Brain microvascular endothelial cell (primary cell): ENCODE measurements at regions not wholly inside any gene's neighbourhood (a gene's known extent, or its start where the extent isn't known, plus 50 kb on each side); places are given as distances from the start of the nearest gene placed in this dataset.
A peak's percentile ranks its signal among the peaks of the same experiment; 100 is the strongest.

ENCODE experiments used
- DNase-seq: peaks from one replicate; pipeline ENCODE4 v3.0.0-alpha.2; 2020
- H3K27ac ChIP-seq: fragments of 250-450 bp; sonication (Bioruptor Pico); 2 replicates; pipeline ENCODE4 v1.5.1; 2020; ENCODE audit warnings: mild to moderate bottlenecking, moderate library complexity
- H3K27me3 ChIP-seq: fragments of 250-450 bp; sonication (Bioruptor Pico); replicated peaks from 2 replicates; pipeline ENCODE4 v1.5.1; 2020; ENCODE audit warnings: mild to moderate bottlenecking
- H3K36me3 ChIP-seq: fragments of 250-450 bp; sonication (Bioruptor Pico); replicated peaks from 2 replicates; pipeline ENCODE4 v1.5.1; 2020; ENCODE audit warnings: mild to moderate bottlenecking
- H3K4me3 ChIP-seq: 2 replicates; pipeline ENCODE4 v1.5.1; 2011; ENCODE audit warnings: low read depth, mild to moderate bottlenecking, control low read depth, low read length, moderate library complexity
- CTCF ChIP-seq: IDR thresholded peaks from 2 replicates; pipeline ENCODE4 v1.5.1; 2011; ENCODE audit warnings: low read depth, mild to moderate bottlenecking, moderate library complexity, low read length, control low read depth, inconsistent platforms; ENCODE audit errors: missing control alignments
- in situ Hi-C: cut with HindIII; loops from 2 replicates; pipeline ENCODE4 v1.10.0; 2017; ENCODE audit warnings: low sequenced_read_pairs, low pct_ligation_motif_present

GRCh38 chr10:25724241-25724640 is 209.8 kb upstream of the MYO3A start:
- TF ChIP-seq CTCF, result no peak
- in situ Hi-C loops, result no loop called here
- H3K27me3 ChIP-seq, result no peaks in the 10 kb centered on the region
- no peak for DNase-seq
- no peaks in the 10 kb centered on the region for H3K36me3 ChIP-seq
- no peak overlapping the region for H3K4me3 ChIP-seq
- no peak overlapping the region for H3K27ac ChIP-seq

- Histone ChIP-seq H3K4me3 (no peak overlapping the region), H3K27ac (no peak overlapping the region), H3K27me3 (no peaks in the 10 kb centered on the region), H3K36me3 (no peaks in the 10 kb centered on the region)
- peak; percentile 70 for TF ChIP-seq CTCF
- peak; percentile 57 for DNase-seq
- in situ Hi-C loops, result no loop called here
Observed at GRCh38 chr10:25725917-25726716, 207.9 kb upstream of the MYO3A start.

- Histone ChIP-seq H3K4me3 (no peak overlapping the region), H3K36me3 (no peaks in the 10 kb centered on the region), H3K27me3 (no peaks in the 10 kb centered on the region), H3K27ac (no peak overlapping the region)
- no peak for TF ChIP-seq CTCF
- in situ Hi-C loops, result no loop called here
- no peak for DNase-seq
Observed at GRCh38 chr10:25738776-25739175, 195.3 kb upstream of the MYO3A start.

DNA sequence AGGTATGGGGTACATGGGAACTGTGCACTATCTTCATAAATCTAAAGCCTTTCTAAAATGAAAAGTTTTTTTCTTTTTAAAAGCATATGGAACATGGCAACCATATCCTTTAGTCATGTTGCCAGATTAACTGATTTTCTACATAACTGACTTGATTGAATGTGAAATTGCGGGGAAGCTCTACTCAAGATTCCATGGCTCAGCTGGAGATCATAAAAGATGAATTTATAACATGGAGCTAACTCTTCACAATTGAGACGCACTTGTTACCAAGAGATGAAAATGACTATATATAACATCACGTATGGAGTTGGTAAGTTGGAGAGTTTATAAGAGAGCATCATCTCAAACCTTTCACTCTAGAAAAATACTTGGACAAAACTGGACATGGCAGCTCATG is 190.2 kb upstream of the MYO3A start:
- no peak for DNase-seq
- Histone ChIP-seq H3K36me3 (no peaks in the 10 kb centered on the region), H3K27me3 (no peaks in the 10 kb centered on the region), H3K27ac (no peak overlapping the region), H3K4me3 (no peak overlapping the region)
- no peak for TF ChIP-seq CTCF
- in situ Hi-C loops, result no loop called here

- no peak for DNase-seq
- no peak overlapping the region for H3K4me3 ChIP-seq
- in situ Hi-C loops, result no loop called here
- TF ChIP-seq CTCF, result no peak
- no peaks in the 10 kb centered on the region for H3K36me3 ChIP-seq
- no peak overlapping the region for H3K27ac ChIP-seq
- H3K27me3 ChIP-seq, result no peaks in the 10 kb centered on the region
Observed at GRCh38 chr10:25744574-25744973, 189.5 kb upstream of the MYO3A start.

GRCh38 chr10:25745976-25746375 is 188.1 kb upstream of the MYO3A start:
- no peaks in the 10 kb centered on the region for H3K27me3 ChIP-seq
- no peak for TF ChIP-seq CTCF
- H3K27ac ChIP-seq, result no peak overlapping the region
- no peak for DNase-seq
- H3K4me3 ChIP-seq, result no peak overlapping the region
- in situ Hi-C loops, result no loop called here
- no peaks in the 10 kb centered on the region for H3K36me3 ChIP-seq
